ENCODE measurements at regions not wholly inside any gene's neighbourhood (a gene's known extent, or its start where the extent isn't known, plus 50 kb on each side); places are given as distances from the start of the nearest gene placed in this dataset.

GRCh38 chr2:138979131-138979785, 199.1 kb upstream of the NXPH2 start:
- no peaks in the 10 kb centered on the region for H4K20me1 ChIP-seq (ENCODE audit: insufficient read depth, low read length)
- TF ChIP-seq EZH2 (IDR thresholded peaks at IDR 0.05; ENCODE audit: borderline replicate concordance, low read length) (no peak), CTCF (IDR thresholded peaks at IDR 0.05; ENCODE audit: low read length) (no peak)
- H3K9ac ChIP-seq (ENCODE audit: low read length), result no peak overlapping the region
- no peak overlapping the region for H3K4me3 ChIP-seq (ENCODE audit: low read depth, low read length, poor library complexity, severe bottlenecking)
- H3K9me3 ChIP-seq (ENCODE audit: low read length), result no peaks in the 10 kb centered on the region
- H3F3A ChIP-seq (ENCODE audit: insufficient read depth, low read length), result no peaks in the 10 kb centered on the region
- no peaks in the 10 kb centered on the region for H3K4me1 ChIP-seq (ENCODE audit: insufficient read depth, low read length, severe bottlenecking)
- no peak overlapping the region for H3K4me2 ChIP-seq (ENCODE audit: low read length)
- H3K9me2 ChIP-seq (ENCODE audit: low read depth, low read length), result no peaks in the 10 kb centered on the region; the same call in 1 of the 2 replicates
- no peaks in the 10 kb centered on the region for H3K36me3 ChIP-seq (ENCODE audit: insufficient read depth, low read length)
- no peaks in the 10 kb centered on the region for H3K27me3 ChIP-seq (ENCODE audit: insufficient read depth, low read length)
- H3K79me2 ChIP-seq (ENCODE audit: insufficient read depth, low read length), result no peaks in the 10 kb centered on the region
- H2AFZ ChIP-seq (ENCODE audit: low read length), result no peak overlapping the region
- H3K27ac ChIP-seq (ENCODE audit: low read depth, low read length, poor library complexity, severe bottlenecking), result no peak overlapping the region

- H3K27ac ChIP-seq (ENCODE audit: low read depth, low read length, poor library complexity, severe bottlenecking), result no peak overlapping the region
- no peaks in the 10 kb centered on the region; the same call in 1 of the 2 replicates for H3K9me2 ChIP-seq (ENCODE audit: low read depth, low read length)
- no peak overlapping the region for H3K4me3 ChIP-seq (ENCODE audit: low read depth, low read length, poor library complexity, severe bottlenecking)
Observed at GRCh38 chr2:138974651-138975050, 194.5 kb upstream of the NXPH2 start.

GRCh38 chr2:138964418-138964817, 184.2 kb upstream of the NXPH2 start:
- TF ChIP-seq CTCF (IDR thresholded peaks at IDR 0.05; ENCODE audit: low read length) (no peak), EZH2 (IDR thresholded peaks at IDR 0.05; ENCODE audit: borderline replicate concordance, low read length) (no peak)
- no peaks in the 10 kb centered on the region for H3F3A ChIP-seq (ENCODE audit: insufficient read depth, low read length)
- H3K9ac ChIP-seq (ENCODE audit: low read length), result no peak overlapping the region
- H2AFZ ChIP-seq (ENCODE audit: low read length), result no peak overlapping the region
- H3K79me2 ChIP-seq (ENCODE audit: insufficient read depth, low read length), result no peaks in the 10 kb centered on the region
- no peaks in the 10 kb centered on the region for H3K36me3 ChIP-seq (ENCODE audit: insufficient read depth, low read length)
- H3K27ac ChIP-seq (ENCODE audit: low read depth, low read length, poor library complexity, severe bottlenecking), result no peak overlapping the region
- H3K27me3 ChIP-seq (ENCODE audit: insufficient read depth, low read length), result no peaks in the 10 kb centered on the region
- H3K9me2 ChIP-seq (ENCODE audit: low read depth, low read length), result no peaks in the 10 kb centered on the region
- H3K9me3 ChIP-seq (ENCODE audit: low read length), result no peaks in the 10 kb centered on the region
- no peak overlapping the region for H3K4me3 ChIP-seq (ENCODE audit: low read depth, low read length, poor library complexity, severe bottlenecking)
- H4K20me1 ChIP-seq (ENCODE audit: insufficient read depth, low read length), result no peaks in the 10 kb centered on the region
- H3K4me2 ChIP-seq (ENCODE audit: low read length), result no peak overlapping the region
- H3K4me1 ChIP-seq (ENCODE audit: insufficient read depth, low read length, severe bottlenecking), result no peaks in the 10 kb centered on the region

More at GRCh38 chr2:138974651-138975050, 194.5 kb upstream of the NXPH2 start:
- TF ChIP-seq CTCF (IDR thresholded peaks at IDR 0.05; ENCODE audit: low read length), result no peak
- Histone ChIP-seq H3K4me1 (ENCODE audit: insufficient read depth, low read length, severe bottlenecking) (no peaks in the 10 kb centered on the region), H2AFZ (ENCODE audit: low read length) (no peak overlapping the region), H3K36me3 (ENCODE audit: insufficient read depth, low read length) (no peaks in the 10 kb centered on the region), H3K27me3 (ENCODE audit: insufficient read depth, low read length) (no peaks in the 10 kb centered on the region), H3K4me2 (ENCODE audit: low read length) (no peak overlapping the region), H3K79me2 (ENCODE audit: insufficient read depth, low read length) (no peaks in the 10 kb centered on the region), H4K20me1 (ENCODE audit: insufficient read depth, low read length) (no peaks in the 10 kb centered on the region), H3F3A (ENCODE audit: insufficient read depth, low read length) (no peaks in the 10 kb centered on the region), H3K9ac (ENCODE audit: low read length) (no peak overlapping the region), H3K9me3 (ENCODE audit: low read length) (no peaks in the 10 kb centered on the region)

Data from OCI-LY1 (cell line).